ENCODE measurements at regions not wholly inside any gene's neighbourhood (a gene's known extent, or its start where the extent isn't known, plus 50 kb on each side); places are given as distances from the start of the nearest gene placed in this dataset.

GRCh38 chr7:38107486-38107893 lies 70.6 kb upstream of the STARD3NL start:
- no peak for TF ChIP-seq POLR2A (IDR thresholded peaks at IDR 0.05)
- TF ChIP-seq, protein P1, sequence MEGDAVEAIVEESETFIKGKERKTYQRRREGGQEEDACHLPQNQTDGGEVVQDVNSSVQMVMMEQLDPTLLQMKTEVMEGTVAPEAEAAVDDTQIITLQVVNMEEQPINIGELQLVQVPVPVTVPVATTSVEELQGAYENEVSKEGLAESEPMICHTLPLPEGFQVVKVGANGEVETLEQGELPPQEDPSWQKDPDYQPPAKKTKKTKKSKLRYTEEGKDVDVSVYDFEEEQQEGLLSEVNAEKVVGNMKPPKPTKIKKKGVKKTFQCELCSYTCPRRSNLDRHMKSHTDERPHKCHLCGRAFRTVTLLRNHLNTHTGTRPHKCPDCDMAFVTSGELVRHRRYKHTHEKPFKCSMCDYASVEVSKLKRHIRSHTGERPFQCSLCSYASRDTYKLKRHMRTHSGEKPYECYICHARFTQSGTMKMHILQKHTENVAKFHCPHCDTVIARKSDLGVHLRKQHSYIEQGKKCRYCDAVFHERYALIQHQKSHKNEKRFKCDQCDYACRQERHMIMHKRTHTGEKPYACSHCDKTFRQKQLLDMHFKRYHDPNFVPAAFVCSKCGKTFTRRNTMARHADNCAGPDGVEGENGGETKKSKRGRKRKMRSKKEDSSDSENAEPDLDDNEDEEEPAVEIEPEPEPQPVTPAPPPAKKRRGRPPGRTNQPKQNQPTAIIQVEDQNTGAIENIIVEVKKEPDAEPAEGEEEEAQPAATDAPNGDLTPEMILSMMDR (IDR thresholded peaks at IDR 0.05): peak; percentile 35 to 58
- Histone ChIP-seq H3K4me3 (no peak overlapping the region), H3K27me3 (no peaks in the 10 kb centered on the region), H3K9me3 (no peaks in the 10 kb centered on the region), H3K36me3 (no peaks in the 10 kb centered on the region), H3K4me1 (peaks cover 2% of the 10 kb centered on the region), H3K27ac (no peak overlapping the region)
- WGBS: 19% methylated on average over 3 of the region's 3 CpGs
- no peak for DNase-seq (ENCODE audit: low spot score in 2 of 2)

- no peak for DNase-seq (ENCODE audit: low spot score in 2 of 2)
- Histone ChIP-seq H3K4me1 (no peaks in the 10 kb centered on the region), H3K9me3 (no peaks in the 10 kb centered on the region), H3K27ac (no peak overlapping the region), H3K4me3 (no peak overlapping the region), H3K27me3 (no peaks in the 10 kb centered on the region), H3K36me3 (no peaks in the 10 kb centered on the region)
- TF ChIP-seq, protein P1 (IDR thresholded peaks at IDR 0.05): no peak
- TF ChIP-seq EP300 (IDR thresholded peaks at IDR 0.05) (no peak), POLR2A (IDR thresholded peaks at IDR 0.05) (no peak)
- WGBS: 80% methylated on average over 2 of the region's 2 CpGs
These were observed 66.0 kb upstream of the STARD3NL start for GRCh38 chr7:38112075-38112474.

DNA sequence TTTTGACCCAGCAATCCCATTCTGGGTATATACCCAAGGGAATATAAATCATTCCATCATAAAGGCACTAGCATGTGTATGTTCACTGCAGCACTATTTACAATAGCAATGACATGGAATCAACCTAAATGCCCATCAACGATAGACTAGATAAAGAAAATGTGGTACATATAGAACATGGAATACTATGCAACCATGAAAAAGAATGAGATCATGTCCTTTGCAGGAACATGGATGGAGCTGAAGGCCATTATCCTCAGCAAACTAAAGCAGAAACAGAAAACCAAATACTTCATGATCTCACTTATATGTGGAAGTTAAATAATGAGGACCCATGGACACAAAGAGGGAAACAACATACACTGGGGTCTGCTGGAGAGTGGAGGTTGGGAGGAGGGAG lies 58.0 kb upstream of the STARD3NL start:
- H3K27ac ChIP-seq: no peak overlapping the region
- H3K27me3 ChIP-seq: no peaks in the 10 kb centered on the region
- no peaks in the 10 kb centered on the region for H3K9me3 ChIP-seq
- DNase-seq (ENCODE audit: low spot score in 2 of 2): no peak
- H3K4me1 ChIP-seq: no peaks in the 10 kb centered on the region
- H3K36me3 ChIP-seq: no peaks in the 10 kb centered on the region
- WGBS: 92% methylated on average over 1 of the region's 1 CpG
- TF ChIP-seq, protein P1 (IDR thresholded peaks at IDR 0.05): no peak
- no peak for TF ChIP-seq POLR2A (IDR thresholded peaks at IDR 0.05)
- TF ChIP-seq POLR2AphosphoS5 (IDR thresholded peaks at IDR 0.05): no peak
- TF ChIP-seq EP300 (IDR thresholded peaks at IDR 0.05): no peak
- H3K4me3 ChIP-seq: no peak overlapping the region

GRCh38 chr7:38122501-38122900 lies 55.5 kb upstream of the STARD3NL start:
- DNase-seq (ENCODE audit: low spot score in 2 of 2): no peak
- Histone ChIP-seq H3K4me3 (no peak overlapping the region), H3K36me3 (no peaks in the 10 kb centered on the region), H3K27ac (no peak overlapping the region), H3K27me3 (no peaks in the 10 kb centered on the region), H3K4me1 (no peaks in the 10 kb centered on the region), H3K9me3 (no peaks in the 10 kb centered on the region)
- 72% methylated on average over 4 of the region's 4 CpGs for WGBS
- TF ChIP-seq POLR2A (IDR thresholded peaks at IDR 0.05) (no peak), POLR2AphosphoS5 (IDR thresholded peaks at IDR 0.05) (no peak), EP300 (IDR thresholded peaks at IDR 0.05) (no peak)
- TF ChIP-seq, protein P1 (IDR thresholded peaks at IDR 0.05): no peak

DNA sequence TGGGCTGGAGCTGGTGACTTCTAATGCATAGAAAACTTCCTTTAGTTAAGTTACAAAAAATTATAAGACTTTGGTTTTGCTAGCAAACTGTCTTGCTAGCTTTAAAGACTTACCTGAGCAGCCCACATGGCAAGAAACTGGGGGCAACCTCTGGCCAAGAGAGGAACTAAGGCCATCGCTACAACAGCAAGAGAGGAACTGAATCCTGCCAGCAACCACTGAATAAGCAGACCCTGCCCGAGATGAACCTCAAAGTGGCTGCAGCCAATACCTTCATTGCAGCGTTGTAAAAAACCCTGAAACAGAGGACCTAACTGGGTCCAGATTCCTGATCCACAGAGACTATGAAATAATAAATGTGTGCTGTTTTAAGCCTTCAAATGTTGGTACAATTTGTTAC lies 54.6 kb upstream of the STARD3NL start:
- H3K9me3 ChIP-seq: no peaks in the 10 kb centered on the region
- H3K36me3 ChIP-seq: no peaks in the 10 kb centered on the region
- no peak overlapping the region for H3K27ac ChIP-seq
- no peaks in the 10 kb centered on the region for H3K4me1 ChIP-seq
- DNase-seq (ENCODE audit: low spot score in 2 of 2): no peak
- TF ChIP-seq POLR2A (IDR thresholded peaks at IDR 0.05) (no peak), EP300 (IDR thresholded peaks at IDR 0.05) (no peak), POLR2AphosphoS5 (IDR thresholded peaks at IDR 0.05) (no peak)
- TF ChIP-seq, protein P1 (IDR thresholded peaks at IDR 0.05): no peak
- H3K4me3 ChIP-seq: no peak overlapping the region
- WGBS: 80% methylated on average over 3 of the region's 3 CpGs
- H3K27me3 ChIP-seq: no peaks in the 10 kb centered on the region
